ENCODE measurements at regions not wholly inside any gene's neighbourhood (a gene's known extent, or its start where the extent isn't known, plus 50 kb on each side); places are given as distances from the start of the nearest gene placed in this dataset.
"Not testable (repeated sequence)": the region's sequence is repeated elsewhere in the genome, so short reads cannot be mapped to it uniquely, and the experiment has no call there.

GRCh38 chr3:135649361-135649760 is 316.2 kb upstream of the PPP2R3A start:
- no peak for DNase-seq

- DNase-seq: no peak
Measured at GRCh38 chr3:135650309-135650708, 315.2 kb upstream of the PPP2R3A start.

- DNase-seq: no peak
Measured at GRCh38 chr3:135652388-135652787, 313.1 kb upstream of the PPP2R3A start.

GRCh38 chr3:135655328-135655727 is 310.2 kb upstream of the PPP2R3A start:
- no peak for DNase-seq

GRCh38 chr3:135658451-135658850 is 307.1 kb upstream of the PPP2R3A start:
- not testable (repeated sequence) for DNase-seq

GRCh38 chr3:135667061-135667460 is 298.5 kb upstream of the PPP2R3A start:
- DNase-seq: no peak

GRCh38 chr3:135674508-135674907 is 291.0 kb upstream of the PPP2R3A start:
- no peak for DNase-seq

GRCh38 chr3:135678386-135678785 is 287.1 kb upstream of the PPP2R3A start:
- DNase-seq: no peak

- no peak for DNase-seq
Measured at GRCh38 chr3:135688003-135688402, 277.5 kb upstream of the PPP2R3A start.

- no peak for DNase-seq
Measured at GRCh38 chr3:135690664-135691063, 274.9 kb upstream of the PPP2R3A start.

- DNase-seq: no peak
Measured at GRCh38 chr3:135691240-135691639, 274.3 kb upstream of the PPP2R3A start.

- peak; percentile 90 for DNase-seq
Measured at GRCh38 chr3:135694142-135694541, 271.4 kb upstream of the PPP2R3A start.

- no peak for DNase-seq
Measured at GRCh38 chr3:135699741-135700140, 265.8 kb upstream of the PPP2R3A start.

GRCh38 chr3:135706758-135707375 is 258.7 kb upstream of the PPP2R3A start:
- DNase-seq: no peak

GRCh38 chr3:135719449-135719848 is 246.1 kb upstream of the PPP2R3A start:
- no peak for DNase-seq

GRCh38 chr3:135728007-135728721 is 237.4 kb upstream of the PPP2R3A start:
- DNase-seq: no peak

- no peak for DNase-seq
Measured at GRCh38 chr3:135731546-135731945, 234.0 kb upstream of the PPP2R3A start.

GRCh38 chr3:135736740-135737139 is 228.8 kb upstream of the PPP2R3A start:
- DNase-seq: no peak

GRCh38 chr3:135739779-135740178 is 225.7 kb upstream of the PPP2R3A start:
- DNase-seq: no peak

- no peak for DNase-seq
Measured at GRCh38 chr3:135740211-135740610, 225.3 kb upstream of the PPP2R3A start.

- DNase-seq: no peak
Measured at GRCh38 chr3:135740751-135741150, 224.8 kb upstream of the PPP2R3A start.

- DNase-seq: no peak
Measured at GRCh38 chr3:135751991-135752390, 213.5 kb upstream of the PPP2R3A start.

GRCh38 chr3:135752851-135753250 is 212.7 kb upstream of the PPP2R3A start:
- DNase-seq: no peak

GRCh38 chr3:135753506-135753905 is 212.0 kb upstream of the PPP2R3A start:
- no peak for DNase-seq

Measured in NCI-H2029 (cell line).